TTC549 (cell line): ENCODE measurements at regions not wholly inside any gene's neighbourhood (a gene's known extent, or its start where the extent isn't known, plus 50 kb on each side); places are given as distances from the start of the nearest gene placed in this dataset.

Source experiments
- FAIRE-seq: peaks from 2 replicates; lab custom pipeline; 2012; peaks lifted over from hg19 to GRCh38; lab: Jason Lieb, UNC

GRCh38 chr1:221470000-221470698 lies 271.7 kb downstream of the DUSP10 start:
- no peak for FAIRE-seq

GRCh38 chr1:221473411-221473810 lies 268.5 kb downstream of the DUSP10 start:
- FAIRE-seq, result no peak

DNA sequence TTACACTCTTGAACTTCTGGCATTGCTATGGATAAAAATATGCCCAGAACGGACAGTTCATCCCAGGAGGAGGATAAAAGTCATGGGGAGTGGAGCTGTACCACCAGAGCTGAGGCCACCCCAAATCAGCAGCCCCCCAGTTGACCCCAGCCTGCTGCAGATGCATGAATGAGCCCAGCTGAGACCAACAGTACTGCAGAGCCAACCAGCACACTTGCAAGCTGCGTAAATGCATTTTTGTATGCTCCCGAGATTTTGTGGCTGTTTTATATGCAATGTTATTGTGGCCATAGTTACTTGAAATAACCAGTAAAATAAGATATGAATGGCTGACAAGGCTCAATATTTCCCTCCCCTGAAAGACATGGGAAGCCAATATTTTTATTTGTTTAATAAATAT lies 264.6 kb downstream of the DUSP10 start:
- no peak for FAIRE-seq

DNA sequence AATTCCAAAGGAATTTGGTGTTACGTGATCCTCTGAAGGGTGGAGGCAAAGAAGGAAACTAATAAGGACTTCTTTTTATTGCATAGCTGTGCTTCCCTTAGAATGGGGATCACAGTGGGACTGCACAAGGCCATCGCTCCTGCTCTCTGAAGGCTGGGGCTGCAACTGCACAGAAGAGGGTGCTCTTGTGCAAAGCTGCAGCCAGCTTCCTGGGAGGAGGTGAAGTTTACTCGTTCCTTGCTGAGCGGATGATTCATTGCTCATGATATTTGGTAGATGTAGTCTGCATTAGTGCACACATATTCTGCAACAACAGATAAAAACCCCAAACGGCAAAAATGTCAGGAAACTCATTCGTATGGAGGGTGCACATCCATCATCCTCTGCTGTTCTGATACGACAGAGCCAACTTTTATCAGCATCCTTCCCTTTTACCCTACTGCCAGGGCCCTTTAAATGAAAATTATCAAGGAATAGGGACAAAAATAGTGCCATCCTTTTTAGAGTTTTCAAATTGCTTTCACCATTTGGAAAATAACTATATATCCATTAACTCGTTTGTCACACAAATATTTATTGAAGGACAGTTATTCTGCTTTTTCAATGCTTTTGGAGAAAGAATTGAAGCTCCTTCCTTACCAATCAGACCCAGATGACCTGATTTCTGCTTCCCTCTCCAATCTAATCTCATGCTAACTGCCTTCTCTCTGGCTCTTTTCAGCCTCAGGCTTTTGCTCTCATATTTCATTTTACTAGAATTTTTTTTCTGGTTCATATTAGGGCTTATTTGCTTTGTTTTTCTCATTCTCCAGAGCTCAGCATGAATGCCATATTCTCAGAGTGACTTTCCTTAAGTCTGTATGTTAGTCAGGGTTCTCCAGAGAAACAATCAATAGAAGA lies 263.6 kb downstream of the DUSP10 start:
- no peak for FAIRE-seq

DNA sequence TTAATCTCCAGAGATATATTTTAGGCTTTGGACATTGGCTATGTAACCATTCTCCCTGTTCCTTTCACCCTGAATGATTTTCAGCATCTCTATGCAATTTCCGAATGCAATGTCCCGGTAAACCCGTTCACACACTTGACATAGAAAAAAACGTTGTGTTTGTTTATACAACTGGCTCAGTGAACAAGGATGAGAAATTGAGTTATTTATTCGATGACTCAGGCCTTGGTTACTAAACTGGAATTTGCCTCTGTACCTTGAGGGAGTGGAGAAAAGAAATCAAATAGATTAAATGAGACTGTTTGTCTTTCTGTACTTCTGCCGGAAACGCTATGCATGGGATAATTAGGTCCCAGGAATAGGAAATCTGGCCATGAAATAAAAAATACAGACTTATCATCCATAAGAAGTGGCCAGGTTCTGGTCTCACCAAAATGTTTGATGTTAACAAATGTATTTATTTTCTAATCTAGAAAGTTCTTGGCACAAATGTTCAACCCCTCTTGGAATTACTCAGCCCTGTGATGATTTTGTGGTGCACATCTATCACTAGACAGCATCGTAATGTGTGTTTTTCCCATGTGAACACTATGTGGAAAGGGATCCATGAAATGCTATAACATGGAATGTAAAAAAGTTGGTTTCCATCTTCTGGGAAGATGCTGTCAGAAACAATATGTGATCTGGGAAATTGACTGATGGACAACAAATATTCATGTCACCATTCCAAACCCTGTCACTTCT lies 253.9 kb downstream of the DUSP10 start:
- FAIRE-seq, result no peak

GRCh38 chr1:221488550-221488949 lies 253.3 kb downstream of the DUSP10 start:
- FAIRE-seq, result no peak

DNA sequence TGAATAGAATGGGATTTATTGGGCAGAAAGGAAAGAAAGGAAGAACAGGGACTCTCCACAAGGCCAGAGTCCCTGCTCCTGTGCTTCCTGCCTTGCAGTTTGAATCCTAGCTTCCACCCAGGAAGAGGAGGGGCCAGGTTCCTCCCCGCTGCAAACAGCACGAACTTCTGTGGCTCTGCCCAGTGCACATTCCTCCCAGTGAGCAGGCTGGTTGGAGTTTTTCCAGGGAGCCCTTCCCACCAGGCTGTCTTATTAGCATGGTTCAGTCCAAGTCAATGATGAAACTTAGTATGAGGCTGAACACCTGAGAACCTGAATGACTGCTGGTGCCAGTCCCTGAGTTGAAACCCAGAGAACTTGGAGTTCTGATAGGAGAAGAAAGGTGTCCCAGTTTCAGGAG lies 247.2 kb downstream of the DUSP10 start:
- no peak for FAIRE-seq

DNA sequence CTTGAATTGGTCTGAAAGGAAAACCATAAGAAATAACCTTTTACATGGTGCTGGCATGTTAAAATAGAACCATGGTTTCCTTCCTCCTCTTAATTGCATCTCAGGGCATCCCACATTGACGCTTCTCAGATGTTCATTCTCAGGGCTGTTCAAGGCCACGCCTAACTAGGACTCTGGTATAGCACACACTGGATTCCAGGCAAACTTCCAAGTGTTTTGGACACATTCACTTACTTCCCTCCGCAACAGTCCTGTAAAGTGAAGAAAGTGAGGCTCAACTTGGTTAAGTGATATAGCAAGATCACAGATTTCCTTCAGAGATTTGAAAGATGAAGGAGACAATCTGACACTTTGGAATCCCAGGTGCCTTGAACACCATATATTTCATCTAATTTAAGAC lies 244.8 kb downstream of the DUSP10 start:
- FAIRE-seq, result no peak

GRCh38 chr1:221503268-221503667 lies 238.6 kb downstream of the DUSP10 start:
- no peak for FAIRE-seq

GRCh38 chr1:221509575-221510355 lies 232.1 kb downstream of the DUSP10 start:
- no peak for FAIRE-seq

GRCh38 chr1:221510793-221511503 lies 230.9 kb downstream of the DUSP10 start:
- FAIRE-seq, result no peak

- no peak for FAIRE-seq
Observed at GRCh38 chr1:221511797-221512196, 230.1 kb downstream of the DUSP10 start.

- FAIRE-seq, result no peak
Observed at GRCh38 chr1:221514806-221515205, 227.1 kb downstream of the DUSP10 start.

- no peak for FAIRE-seq
Observed at GRCh38 chr1:221515496-221515895, 226.4 kb downstream of the DUSP10 start.

DNA sequence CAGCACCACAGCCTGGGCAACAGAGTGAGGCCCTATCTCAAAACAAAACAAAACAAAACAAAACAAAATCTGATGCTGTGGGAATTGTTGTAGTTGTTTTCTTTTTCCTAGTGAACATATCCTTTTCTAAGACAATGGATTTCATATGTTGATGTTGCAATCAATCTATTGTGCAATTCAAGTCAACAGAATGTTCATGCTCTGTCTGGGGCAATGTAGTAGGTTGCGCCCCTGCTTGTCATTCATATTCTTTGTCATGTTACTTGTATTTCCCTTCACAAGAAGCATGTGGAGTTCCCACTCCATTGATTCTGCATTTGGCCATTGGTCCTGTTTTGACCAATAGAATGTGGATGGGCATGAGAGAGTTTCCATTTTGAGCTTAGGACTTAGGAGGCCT lies 223.9 kb downstream of the DUSP10 start:
- no peak for FAIRE-seq

GRCh38 chr1:221520250-221520649 lies 221.6 kb downstream of the DUSP10 start:
- no peak for FAIRE-seq

DNA sequence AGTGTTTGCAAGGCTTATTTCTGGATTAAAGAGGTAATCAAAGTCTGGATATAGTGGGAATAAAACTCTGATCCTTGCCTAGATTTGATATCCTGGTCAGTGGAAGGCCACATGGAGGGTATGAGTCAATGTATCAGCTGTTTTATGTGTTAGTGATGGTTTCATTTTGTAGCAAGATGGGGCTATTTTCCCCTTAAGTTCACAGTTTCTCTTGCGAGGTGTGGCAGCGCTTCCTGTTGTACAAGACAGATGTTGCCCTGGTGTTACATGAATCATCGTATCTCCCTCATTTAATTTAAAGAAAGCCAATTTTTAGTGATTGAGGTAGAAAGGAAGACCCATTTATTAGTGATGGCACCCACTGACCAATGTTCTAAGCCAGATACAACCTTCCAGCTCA lies 220.2 kb downstream of the DUSP10 start:
- FAIRE-seq, result no peak

GRCh38 chr1:221522529-221522940 lies 219.4 kb downstream of the DUSP10 start:
- no peak for FAIRE-seq

DNA sequence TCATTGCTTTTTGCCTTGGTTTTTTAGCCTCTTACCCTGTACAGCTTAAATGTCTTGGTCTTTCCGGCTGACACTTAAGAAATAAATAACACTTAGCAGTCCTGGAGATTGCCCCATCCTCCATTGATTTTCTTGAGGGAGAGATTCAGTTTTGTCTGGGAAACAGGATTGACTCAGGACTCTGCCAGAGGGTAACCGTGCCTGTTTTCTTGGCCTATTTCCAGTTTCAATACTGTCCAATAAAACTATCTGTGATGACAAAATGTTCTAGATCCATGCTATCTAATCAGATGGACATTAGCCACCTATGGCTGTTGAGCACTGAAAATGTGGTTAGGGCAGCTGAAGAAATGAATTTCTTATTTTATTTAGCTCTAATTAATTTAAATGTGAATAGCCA lies 216.1 kb downstream of the DUSP10 start:
- no peak for FAIRE-seq

- FAIRE-seq, result no peak
Observed at GRCh38 chr1:221527302-221527701, 214.6 kb downstream of the DUSP10 start.

- FAIRE-seq, result no peak
Observed at GRCh38 chr1:221527886-221528624, 213.8 kb downstream of the DUSP10 start.
